Mesodermal cell (in vitro differentiated cells): ENCODE measurements at regions not wholly inside any gene's neighbourhood (a gene's known extent, or its start where the extent isn't known, plus 50 kb on each side); places are given as distances from the start of the nearest gene placed in this dataset.

Source experiments
- H3K27ac ChIP-seq: 2 replicates; pipeline ENCODE4 v1.7.0; 2013; ENCODE audit warnings: mild to moderate bottlenecking, low read depth, low read length, moderate library complexity; ENCODE audit not compliant: severe bottlenecking
- H3K36me3 ChIP-seq: 2 replicates; pipeline ENCODE4 v1.7.1; 2013; ENCODE audit warnings: mild to moderate bottlenecking, low read length, moderate library complexity; ENCODE audit not compliant: control insufficient read depth, insufficient read depth
- H3K4me1 ChIP-seq: one replicate; pipeline ENCODE4 v1.7.1; 2013; ENCODE audit warnings: mild to moderate bottlenecking, low read length; ENCODE audit not compliant: insufficient read depth, control insufficient read depth, poor library complexity, severe bottlenecking
- H3K4me3 ChIP-seq: 2 replicates; pipeline ENCODE4 v1.7.0; 2013; ENCODE audit warnings: low read length, control low read depth, mild to moderate bottlenecking; ENCODE audit not compliant: insufficient read depth, poor library complexity, severe bottlenecking; ENCODE audit errors: extremely low read depth
- H3K9me3 ChIP-seq: 2 replicates; pipeline ENCODE4 v1.7.1; 2013; ENCODE audit warnings: mild to moderate bottlenecking, low read length, moderate library complexity; ENCODE audit not compliant: control insufficient read depth
- WGBS, 2 experiments: methylation state at CpG; one replicate each; pipeline ENCODE4 v1.1.5; 2013; ENCODE audit warnings: missing lambda C conversion rate in 2 of 2; ENCODE audit not compliant: insufficient coverage in 2 of 2; 5-methylcytosine and 5-hydroxymethylcytosine counted together

DNA sequence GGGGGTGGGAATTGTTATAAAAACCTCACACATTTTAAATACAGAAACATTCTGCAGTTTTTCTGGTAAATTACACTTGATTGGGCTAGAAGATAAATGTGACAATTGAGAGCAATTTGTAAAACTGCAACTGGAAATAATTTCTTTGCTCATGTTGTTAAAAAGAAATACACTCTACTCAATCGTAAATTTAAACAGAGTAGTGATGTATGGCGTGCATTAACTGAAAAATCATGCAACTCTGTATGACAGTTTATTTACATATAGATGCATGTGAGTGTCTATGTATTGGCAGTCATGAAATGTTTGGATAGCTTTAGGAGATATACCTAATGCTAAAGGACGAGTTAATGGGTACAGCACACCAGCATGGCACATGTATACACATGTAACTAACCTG, 554.9 kb downstream of the PRELID2 start:
- H3K4me1 ChIP-seq, result no peaks in the 10 kb centered on the region
- H3K27ac ChIP-seq, result no peak overlapping the region
- H3K36me3 ChIP-seq, result no peaks in the 10 kb centered on the region
- H3K4me3 ChIP-seq, result no peak overlapping the region
- WGBS, 2 experiments, result no CpG with 5 or more reads among the region's 3 CpGs
- H3K9me3 ChIP-seq, result no peaks in the 10 kb centered on the region

DNA sequence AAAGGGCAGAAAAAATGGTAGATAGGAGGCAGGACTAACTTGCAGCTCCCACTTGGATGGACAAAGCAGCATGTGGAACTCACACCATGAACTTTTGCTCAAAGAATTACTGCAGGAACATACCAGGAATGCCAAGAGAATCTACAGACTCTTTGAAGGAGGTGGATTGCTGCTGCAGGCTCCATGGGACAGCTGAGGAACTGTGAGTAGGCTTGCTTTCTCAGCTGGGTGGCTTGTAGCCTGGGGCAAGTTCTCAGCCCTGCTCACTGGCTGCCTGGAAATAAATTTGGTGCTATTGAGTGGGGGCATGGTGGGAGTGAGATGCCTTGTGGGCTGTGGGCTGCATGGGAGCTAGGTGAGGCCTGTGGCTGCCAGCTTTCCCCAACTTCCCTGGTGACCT, 574.5 kb downstream of the PRELID2 start:
- Histone ChIP-seq H3K4me1 (no peaks in the 10 kb centered on the region), H3K27ac (no peak overlapping the region), H3K36me3 (no peaks in the 10 kb centered on the region), H3K9me3 (no peaks in the 10 kb centered on the region), H3K4me3 (no peak overlapping the region)

DNA sequence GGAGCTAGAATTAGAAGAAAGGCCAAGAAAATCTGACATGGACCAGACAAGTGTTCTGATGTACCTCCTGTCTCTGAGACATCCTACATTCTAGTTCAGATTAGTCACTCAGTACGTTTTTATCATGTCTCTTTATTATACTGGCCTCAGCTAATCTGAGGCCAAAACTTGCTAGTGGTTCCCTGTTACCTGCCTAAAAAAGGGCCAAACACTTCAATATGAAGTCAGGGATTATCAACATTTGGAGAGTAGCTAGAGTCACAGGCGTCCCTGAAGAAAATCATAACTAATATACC, 587.4 kb downstream of the PRELID2 start:
- Histone ChIP-seq H3K27ac (no peak overlapping the region), H3K4me1 (peaks cover 29% of the 10 kb centered on the region), H3K9me3 (no peaks in the 10 kb centered on the region), H3K4me3 (no peak overlapping the region), H3K36me3 (no peaks in the 10 kb centered on the region)
- WGBS, 2 experiments, result 83 to 90% methylated on average over 1 of the region's 2 CpGs

DNA sequence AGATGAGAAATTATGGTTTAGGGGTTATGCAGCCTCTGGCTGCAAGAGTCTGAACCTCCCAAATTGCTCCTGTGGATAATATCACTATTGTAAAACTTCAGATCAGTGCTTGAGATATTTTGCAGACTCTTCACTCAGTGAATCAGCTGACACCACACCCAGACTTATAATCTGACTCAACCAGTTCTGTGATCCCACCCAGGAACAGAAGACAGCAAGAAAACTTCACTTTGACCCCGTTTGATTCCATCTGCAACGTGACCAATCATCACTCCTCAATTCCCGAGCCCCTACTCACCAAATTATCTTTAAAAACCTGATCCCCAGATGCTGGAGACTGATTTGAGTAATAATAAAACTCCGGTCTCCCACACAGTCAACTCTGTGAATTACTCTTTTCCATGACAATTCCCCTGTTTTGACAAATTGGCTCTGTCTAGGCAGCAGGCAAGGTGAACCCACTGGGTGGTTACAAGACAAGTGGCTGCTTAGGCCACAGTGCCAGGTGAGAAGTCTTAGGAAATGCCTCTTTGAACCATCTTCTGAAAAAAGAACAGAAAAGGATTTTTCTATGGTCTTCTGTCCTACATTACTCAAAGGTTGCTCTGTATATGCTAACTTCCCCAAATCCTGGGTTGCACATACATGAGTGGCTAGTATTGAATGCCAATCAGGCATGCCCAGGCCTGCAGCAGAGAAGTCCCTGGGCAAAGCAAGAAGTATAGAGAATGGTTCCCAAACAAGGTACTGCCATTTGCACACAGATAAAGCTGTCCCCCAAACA, 588.0 kb downstream of the PRELID2 start:
- Histone ChIP-seq H3K9me3 (no peaks in the 10 kb centered on the region), H3K4me3 (no peak overlapping the region), H3K4me1 (peaks cover 29% of the 10 kb centered on the region), H3K27ac (no peak overlapping the region), H3K36me3 (no peaks in the 10 kb centered on the region)
- WGBS, 2 experiments, result 0 to 67% methylated on average over 1 to 2 of the region's 4 CpGs

DNA sequence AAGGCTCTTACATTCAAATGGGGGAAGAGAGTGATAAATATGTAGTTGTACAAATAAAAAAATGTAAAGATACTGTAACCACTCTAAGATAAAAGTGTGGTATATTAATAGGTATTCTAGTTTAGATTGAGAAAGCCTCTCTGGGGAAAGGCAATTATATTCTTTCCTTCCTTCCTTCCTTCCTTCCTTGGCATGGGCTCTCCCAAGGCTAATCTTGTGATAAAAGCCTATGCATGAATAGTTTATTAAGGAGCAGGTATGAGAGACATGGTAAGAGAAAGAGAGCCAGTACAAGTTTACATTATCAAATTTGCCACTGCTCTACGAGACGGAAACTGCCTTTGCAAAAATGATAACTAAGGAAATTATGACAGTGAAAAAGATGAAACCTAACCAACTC, 588.8 kb downstream of the PRELID2 start:
- Histone ChIP-seq H3K36me3 (no peaks in the 10 kb centered on the region), H3K9me3 (no peaks in the 10 kb centered on the region), H3K4me1 (peaks cover 29% of the 10 kb centered on the region), H3K4me3 (no peak overlapping the region), H3K27ac (no peak overlapping the region)
- no CpG with 5 or more reads among the region's 2 CpGs for WGBS, 2 experiments

DNA sequence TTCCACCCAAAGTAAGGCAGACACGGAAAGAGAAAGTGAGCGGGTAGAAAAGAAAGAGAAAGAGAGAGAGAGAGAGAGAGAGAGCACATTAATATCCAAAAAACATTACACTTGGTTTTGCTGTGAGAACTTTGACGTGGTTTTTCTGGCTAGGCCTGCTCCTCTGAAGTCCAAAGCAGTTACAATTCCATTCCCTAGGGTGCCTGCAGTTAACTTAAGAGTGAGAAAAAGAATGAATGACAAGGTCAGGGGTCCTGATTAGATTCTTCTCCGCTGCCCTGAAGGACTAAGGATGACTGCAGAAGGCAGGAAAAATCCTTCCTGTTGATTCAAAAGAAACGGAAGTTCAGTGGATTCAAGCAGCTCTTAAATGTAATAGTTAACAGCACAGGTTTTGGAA, 589.8 kb downstream of the PRELID2 start:
- H3K4me1 ChIP-seq, result peaks cover 29% of the 10 kb centered on the region
- no peaks in the 10 kb centered on the region for H3K9me3 ChIP-seq
- H3K4me3 ChIP-seq, result no peak overlapping the region
- no peaks in the 10 kb centered on the region for H3K36me3 ChIP-seq
- 13 to 21% methylated on average over 2 of the region's 5 CpGs for WGBS, 2 experiments
- peak overlapping the region; percentile 62 for H3K27ac ChIP-seq

DNA sequence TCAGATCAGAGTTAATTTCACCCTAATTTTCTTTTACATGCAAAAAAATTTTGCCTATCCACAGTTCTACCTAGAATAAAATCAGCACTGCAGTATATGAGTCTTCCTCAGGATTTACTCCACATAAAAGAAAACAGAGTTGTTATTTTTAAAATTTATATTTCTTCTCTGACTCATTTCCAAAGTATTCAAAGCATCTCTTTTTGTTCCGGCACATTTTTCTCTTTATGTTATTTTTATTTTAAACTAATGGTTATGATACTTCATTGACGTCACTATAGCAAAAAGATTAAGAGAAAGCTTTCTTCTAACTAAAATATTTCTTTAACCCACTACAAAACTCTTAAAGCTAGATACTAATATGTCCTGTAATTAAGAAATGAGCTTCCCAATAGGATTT, 590.4 kb downstream of the PRELID2 start:
- WGBS, 2 experiments, result no CpG with 5 or more reads among the region's 2 CpGs
- Histone ChIP-seq H3K27ac (peak overlapping the region; percentile 62), H3K36me3 (no peaks in the 10 kb centered on the region), H3K4me3 (no peak overlapping the region), H3K9me3 (no peaks in the 10 kb centered on the region), H3K4me1 (peaks cover 29% of the 10 kb centered on the region)

DNA sequence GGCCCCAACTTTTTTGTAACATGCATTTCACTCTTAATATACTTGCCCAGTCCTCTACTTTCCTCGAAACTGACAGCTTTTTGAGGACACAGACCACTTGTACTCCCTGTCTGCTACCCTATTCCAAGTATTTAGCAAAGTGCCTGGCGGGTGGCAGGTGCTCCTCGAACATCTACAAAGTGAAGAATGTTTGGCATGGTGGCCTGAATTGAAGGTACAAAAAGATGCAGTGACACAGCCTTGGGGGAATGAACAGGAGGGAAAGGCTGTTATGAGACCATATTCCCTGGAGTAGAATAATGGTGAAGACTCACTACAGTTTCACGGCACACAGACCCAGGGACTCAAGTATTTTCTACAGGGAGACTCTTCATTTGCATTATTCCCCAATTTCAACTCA, 590.9 kb downstream of the PRELID2 start:
- H3K4me3 ChIP-seq, result no peak overlapping the region
- H3K36me3 ChIP-seq, result no peaks in the 10 kb centered on the region
- H3K9me3 ChIP-seq, result no peaks in the 10 kb centered on the region
- no peak overlapping the region for H3K27ac ChIP-seq
- WGBS, 2 experiments, result 80 to 88% methylated on average over 1 to 3 of the region's 4 CpGs
- H3K4me1 ChIP-seq, result peaks cover 29% of the 10 kb centered on the region

DNA sequence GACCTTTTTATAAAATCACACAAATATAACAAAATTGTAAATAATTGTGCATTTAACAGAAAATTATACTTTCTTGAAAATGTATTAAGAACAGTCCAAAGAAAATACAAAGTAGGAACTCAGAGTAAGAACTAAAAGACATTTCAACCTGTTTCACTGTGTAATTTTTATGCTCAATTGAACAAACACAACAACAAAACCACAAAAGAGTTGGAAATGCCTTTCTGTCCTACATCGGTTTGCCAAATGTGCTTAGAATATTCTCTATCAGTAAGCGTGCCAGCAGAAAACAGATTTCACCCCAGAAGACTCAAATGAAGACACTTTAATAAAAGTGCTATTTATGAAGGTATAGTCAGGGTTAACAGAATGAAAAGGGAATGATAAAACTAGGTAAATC, 592.1 kb downstream of the PRELID2 start:
- Histone ChIP-seq H3K4me1 (peaks cover 29% of the 10 kb centered on the region), H3K4me3 (no peak overlapping the region), H3K9me3 (no peaks in the 10 kb centered on the region), H3K27ac (no peak overlapping the region), H3K36me3 (no peaks in the 10 kb centered on the region)
- no CpG with 5 or more reads among the region's 2 CpGs for WGBS, 2 experiments

DNA sequence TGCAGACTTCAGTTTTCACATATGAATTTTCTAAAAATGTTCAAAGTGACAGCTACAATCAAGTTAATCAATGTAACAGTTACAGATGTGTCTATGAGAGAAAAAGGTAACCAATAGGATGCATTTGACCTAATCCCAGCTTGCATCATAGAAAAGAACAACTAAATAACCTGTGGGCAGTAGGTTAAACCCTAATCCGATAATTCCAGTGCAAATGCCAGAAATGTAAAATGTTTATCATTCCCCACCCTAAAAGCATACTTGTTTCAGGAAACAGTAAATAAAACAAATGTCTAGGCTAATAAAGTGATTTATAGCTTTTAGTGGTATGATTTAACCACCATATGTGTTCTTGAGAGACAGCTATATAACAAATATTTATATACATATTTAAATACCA, 592.6 kb downstream of the PRELID2 start:
- H3K27ac ChIP-seq, result no peak overlapping the region
- H3K4me3 ChIP-seq, result no peak overlapping the region
- no peaks in the 10 kb centered on the region for H3K9me3 ChIP-seq
- WGBS, 2 experiments, result no CpG with 5 or more reads among the region's 1 CpG
- H3K4me1 ChIP-seq, result peaks cover 30% of the 10 kb centered on the region
- H3K36me3 ChIP-seq, result no peaks in the 10 kb centered on the region

DNA sequence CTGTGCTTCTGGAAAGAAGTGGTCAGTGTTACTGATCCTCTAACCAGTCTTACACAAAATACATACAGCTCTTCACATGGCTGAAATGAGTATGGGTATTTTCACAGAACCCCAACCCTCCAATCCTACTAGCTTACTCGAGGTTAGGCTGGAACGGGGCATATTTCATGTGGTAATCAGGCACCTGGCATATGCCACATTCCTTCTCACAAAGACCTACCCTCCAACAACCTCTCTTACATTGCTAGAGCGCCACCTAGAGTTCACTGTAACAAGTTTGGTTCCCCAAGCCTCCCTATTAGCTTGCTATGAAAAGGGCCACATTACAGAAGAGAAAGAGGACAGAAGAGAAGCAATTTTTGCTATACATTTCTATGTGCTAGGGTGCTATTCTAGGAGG, 597.3 kb downstream of the PRELID2 start:
- Histone ChIP-seq H3K4me1 (peaks cover 15% of the 10 kb centered on the region), H3K9me3 (no peaks in the 10 kb centered on the region), H3K36me3 (no peaks in the 10 kb centered on the region), H3K27ac (no peak overlapping the region), H3K4me3 (no peak overlapping the region)
- WGBS, 2 experiments, result 0% methylated on average over 2 to 3 of the region's 3 CpGs
